ENCODE measurements at regions not wholly inside any gene's neighbourhood (a gene's known extent, or its start where the extent isn't known, plus 50 kb on each side); places are given as distances from the start of the nearest gene placed in this dataset.
"Not testable (repeated sequence)": the region's sequence is repeated elsewhere in the genome, so short reads cannot be mapped to it uniquely, and the experiment has no call there.

- DNase-seq (ENCODE audit: low read depth), result no peak
- in situ Hi-C loops (cut with HindIII; ENCODE audit: low pct_unique_long_range_greater_than_20kb, low sequenced_read_pairs), result no loop called here
Measured at GRCh38 chr7:145106001-145106400, 270.1 kb upstream of the TPK1 start.

DNA sequence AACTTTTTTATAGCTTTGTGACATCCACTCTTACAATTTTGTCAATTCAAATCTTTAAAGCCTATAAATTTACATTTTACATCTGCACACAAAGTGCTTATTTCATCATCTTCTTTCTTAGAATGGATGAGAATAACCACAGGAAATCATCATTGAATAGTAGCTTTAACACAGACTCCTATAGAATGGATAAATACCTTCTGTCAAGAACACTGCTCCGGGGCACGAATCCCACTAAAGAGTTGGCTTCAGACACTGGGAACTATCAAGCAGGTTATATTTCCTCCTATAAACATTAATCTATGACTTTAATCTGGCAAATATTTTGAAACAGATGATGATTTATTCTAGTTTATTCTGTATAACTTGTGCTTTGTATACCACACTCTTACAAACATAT is 269.7 kb upstream of the TPK1 start:
- no peak for DNase-seq (ENCODE audit: low read depth)
- in situ Hi-C loops (cut with HindIII; ENCODE audit: low pct_unique_long_range_greater_than_20kb, low sequenced_read_pairs), result no loop called here

- in situ Hi-C loops (cut with HindIII; ENCODE audit: low pct_unique_long_range_greater_than_20kb, low sequenced_read_pairs), result no loop called here
- no peak for DNase-seq (ENCODE audit: low read depth)
Measured at GRCh38 chr7:145104400-145104799, 268.5 kb upstream of the TPK1 start.

DNA sequence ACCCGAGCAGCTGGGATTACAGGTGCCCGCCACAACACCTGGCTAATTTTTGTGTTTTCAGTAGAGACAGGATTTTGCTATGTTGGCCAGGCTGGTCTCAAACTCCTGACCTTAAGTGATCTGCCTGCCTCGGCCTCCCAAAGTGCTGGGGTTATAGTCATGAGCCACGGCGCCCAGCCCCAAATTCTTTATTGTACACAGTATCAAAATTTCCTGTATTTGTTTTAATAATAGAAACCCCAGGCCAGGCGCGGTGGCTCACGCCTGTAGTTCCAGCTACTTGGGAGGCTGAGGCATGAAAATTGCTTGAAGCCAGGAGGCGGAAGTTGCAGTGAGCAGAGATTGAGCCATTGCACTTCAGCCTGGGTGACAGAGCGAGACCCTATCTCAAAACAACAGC is 266.3 kb upstream of the TPK1 start:
- DNase-seq (ENCODE audit: low read depth); in situ Hi-C loops (cut with HindIII; ENCODE audit: low pct_unique_long_range_greater_than_20kb, low sequenced_read_pairs): not testable (repeated sequence)

DNA sequence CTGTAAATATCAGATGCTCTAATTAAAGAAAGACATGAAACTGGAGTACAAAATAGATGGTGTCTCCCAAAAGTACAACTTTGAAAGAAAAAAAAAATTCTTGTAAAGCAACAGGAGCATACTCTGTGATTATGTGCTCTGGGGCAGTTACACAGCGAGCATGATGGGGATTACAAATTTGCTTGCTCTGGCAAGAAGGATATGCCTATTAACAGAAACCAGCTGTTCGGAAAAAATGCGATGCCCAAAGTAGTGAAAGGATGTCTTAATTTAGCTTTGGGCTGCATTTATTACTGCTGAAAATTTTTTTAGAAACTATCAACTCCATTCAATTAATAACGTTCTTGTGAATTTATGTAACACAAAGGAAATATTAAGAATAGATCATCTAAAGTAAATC is 256.9 kb upstream of the TPK1 start:
- no peak for DNase-seq (ENCODE audit: low read depth)
- in situ Hi-C loops (cut with HindIII; ENCODE audit: low pct_unique_long_range_greater_than_20kb, low sequenced_read_pairs), result no loop called here

DNA sequence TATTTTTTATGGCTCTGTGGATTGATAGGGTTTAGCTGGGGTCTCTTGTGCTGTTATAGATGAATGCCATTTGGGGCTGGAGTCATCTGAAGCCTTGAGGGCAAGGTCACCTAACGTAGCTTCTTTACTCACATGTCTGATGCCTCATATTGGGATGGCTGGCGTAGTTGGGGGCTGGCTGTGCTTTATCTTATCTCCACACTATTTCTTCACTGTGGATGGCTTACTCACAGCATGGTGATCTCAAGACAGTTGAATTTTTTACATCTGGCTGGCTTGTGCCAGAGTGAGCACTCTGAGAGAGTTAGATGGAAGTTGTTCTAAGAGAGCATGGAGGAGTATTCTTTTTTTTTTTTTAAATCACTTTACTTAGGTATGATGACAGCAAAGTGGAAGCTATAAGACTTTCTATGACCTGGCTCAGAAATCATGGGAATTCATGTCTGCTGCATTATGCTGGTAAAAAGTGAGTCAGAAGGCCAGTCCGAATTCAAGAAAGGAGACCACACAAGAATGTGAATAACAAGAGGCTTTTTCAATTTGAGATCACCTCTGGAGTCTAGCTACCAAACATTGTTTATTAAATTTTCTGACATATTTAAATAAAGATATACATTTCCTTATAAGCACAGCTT is 252.4 kb upstream of the TPK1 start:
- DNase-seq (ENCODE audit: low read depth), result no peak
- in situ Hi-C loops (cut with HindIII; ENCODE audit: low pct_unique_long_range_greater_than_20kb, low sequenced_read_pairs), result no loop called here

- DNase-seq (ENCODE audit: low read depth), result no peak
- in situ Hi-C loops (cut with HindIII; ENCODE audit: low pct_unique_long_range_greater_than_20kb, low sequenced_read_pairs), result no loop called here
Measured at GRCh38 chr7:145082366-145083161, 246.7 kb upstream of the TPK1 start.

- in situ Hi-C loops (cut with HindIII; ENCODE audit: low pct_unique_long_range_greater_than_20kb, low sequenced_read_pairs), result no loop called here
- DNase-seq (ENCODE audit: low read depth), result no peak
Measured at GRCh38 chr7:145065473-145065872, 229.6 kb upstream of the TPK1 start.

DNA sequence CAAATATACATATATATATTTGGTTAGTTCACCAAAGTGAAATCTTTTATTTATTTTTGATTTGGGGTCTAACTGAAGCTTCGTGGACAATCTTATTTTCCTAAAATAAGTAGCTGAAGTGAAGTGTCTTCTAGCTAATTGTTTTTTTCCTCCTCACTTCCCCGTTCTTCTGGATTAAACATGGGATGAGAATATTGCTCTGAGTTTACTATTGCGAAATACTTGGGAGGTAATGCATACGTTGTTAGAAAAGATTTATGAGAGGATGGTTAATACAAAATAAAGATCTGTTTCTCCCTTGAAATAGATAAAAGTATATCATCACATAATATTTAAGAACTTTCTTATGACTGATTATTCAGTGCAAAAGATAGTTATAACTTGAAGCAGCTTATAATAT is 228.3 kb upstream of the TPK1 start:
- in situ Hi-C loops (cut with HindIII; ENCODE audit: low pct_unique_long_range_greater_than_20kb, low sequenced_read_pairs), result no loop called here
- no peak for DNase-seq (ENCODE audit: low read depth)

DNA sequence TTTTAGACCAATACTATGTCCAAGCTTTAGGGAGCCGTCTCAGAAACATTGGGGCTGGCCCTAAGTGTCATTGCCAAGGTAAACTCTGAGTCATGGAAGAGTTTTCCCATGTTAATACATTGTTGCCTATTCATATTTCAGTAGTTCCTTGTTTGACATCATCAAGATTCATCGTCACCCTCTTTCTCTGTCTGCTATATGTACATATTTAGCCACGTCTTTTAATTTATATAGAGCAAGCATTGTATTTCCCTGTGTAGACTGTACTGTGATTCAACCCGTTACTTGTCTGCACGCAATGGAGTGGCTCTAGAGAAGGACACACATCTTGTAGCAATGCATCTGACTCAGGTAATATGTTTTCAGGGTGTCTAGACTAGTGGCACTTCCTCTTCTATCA is 217.9 kb upstream of the TPK1 start:
- in situ Hi-C loops (cut with HindIII; ENCODE audit: low pct_unique_long_range_greater_than_20kb, low sequenced_read_pairs), result no loop called here
- DNase-seq (ENCODE audit: low read depth), result no peak

GRCh38 chr7:145050415-145050814 is 214.6 kb upstream of the TPK1 start:
- in situ Hi-C loops (cut with HindIII; ENCODE audit: low pct_unique_long_range_greater_than_20kb, low sequenced_read_pairs), result no loop called here

GRCh38 chr7:145036604-145037405 is 201.0 kb upstream of the TPK1 start:
- in situ Hi-C loops (cut with HindIII; ENCODE audit: low pct_unique_long_range_greater_than_20kb, low sequenced_read_pairs), result no loop called here
- DNase-seq (ENCODE audit: low read depth), result peak; percentile 19

More at GRCh38 chr7:145050415-145050814, 214.6 kb upstream of the TPK1 start:
- DNase-seq (ENCODE audit: low read depth), result no peak

GRCh38 chr7:145031162-145031561 is 195.3 kb upstream of the TPK1 start:
- in situ Hi-C loops (cut with HindIII; ENCODE audit: low pct_unique_long_range_greater_than_20kb, low sequenced_read_pairs), result no loop called here
- DNase-seq (ENCODE audit: low read depth), result no peak

GRCh38 chr7:145030754-145031153 is 194.9 kb upstream of the TPK1 start:
- in situ Hi-C loops (cut with HindIII; ENCODE audit: low pct_unique_long_range_greater_than_20kb, low sequenced_read_pairs), result no loop called here

DNA sequence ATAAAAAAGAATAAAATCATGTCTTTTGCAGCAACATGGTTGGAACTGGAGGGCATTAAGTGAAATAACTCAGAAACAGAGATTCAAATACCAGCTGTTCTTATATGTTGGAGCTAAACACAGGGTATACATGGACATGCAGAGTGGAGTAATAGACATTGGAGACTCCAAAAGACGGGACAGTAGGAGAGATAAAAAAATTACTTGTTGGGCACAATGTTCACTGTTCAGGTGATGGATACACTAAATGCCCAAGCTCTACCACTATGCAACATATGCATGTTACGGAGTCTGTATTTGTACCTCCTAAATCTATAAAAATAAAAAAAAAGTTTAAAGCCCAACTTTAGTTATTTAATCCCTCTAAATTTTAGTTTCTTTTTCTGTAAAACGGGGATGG is 184.6 kb upstream of the TPK1 start:
- no peak for DNase-seq (ENCODE audit: low read depth)
- in situ Hi-C loops (cut with HindIII; ENCODE audit: low pct_unique_long_range_greater_than_20kb, low sequenced_read_pairs), result no loop called here

More at GRCh38 chr7:145030754-145031153, 194.9 kb upstream of the TPK1 start:
- no peak for DNase-seq (ENCODE audit: low read depth)

GRCh38 chr7:145016068-145016467 is 180.2 kb upstream of the TPK1 start:
- in situ Hi-C loops (cut with HindIII; ENCODE audit: low pct_unique_long_range_greater_than_20kb, low sequenced_read_pairs), result no loop called here
- DNase-seq (ENCODE audit: low read depth), result no peak

DNA sequence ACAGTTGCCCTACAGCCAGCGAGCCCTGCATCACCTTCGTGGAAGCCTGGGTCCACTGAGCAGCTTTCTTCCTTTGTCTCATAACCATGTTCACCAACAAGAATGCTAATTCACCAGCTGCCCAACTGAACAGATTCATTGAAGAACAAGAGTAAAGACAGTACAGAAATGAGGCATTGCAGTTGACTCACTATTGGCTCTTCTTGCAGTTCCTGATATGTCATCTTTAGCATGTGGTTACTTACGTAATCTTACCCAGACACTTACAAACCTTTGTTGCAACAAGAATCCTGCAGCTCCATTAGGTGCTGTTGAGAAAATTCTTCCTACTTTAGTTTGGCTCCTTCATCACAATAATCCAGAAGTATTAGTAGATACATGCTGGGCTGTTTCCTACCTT is 174.0 kb upstream of the TPK1 start:
- no peak for DNase-seq (ENCODE audit: low read depth)
- in situ Hi-C loops (cut with HindIII; ENCODE audit: low pct_unique_long_range_greater_than_20kb, low sequenced_read_pairs), result no loop called here

DNA sequence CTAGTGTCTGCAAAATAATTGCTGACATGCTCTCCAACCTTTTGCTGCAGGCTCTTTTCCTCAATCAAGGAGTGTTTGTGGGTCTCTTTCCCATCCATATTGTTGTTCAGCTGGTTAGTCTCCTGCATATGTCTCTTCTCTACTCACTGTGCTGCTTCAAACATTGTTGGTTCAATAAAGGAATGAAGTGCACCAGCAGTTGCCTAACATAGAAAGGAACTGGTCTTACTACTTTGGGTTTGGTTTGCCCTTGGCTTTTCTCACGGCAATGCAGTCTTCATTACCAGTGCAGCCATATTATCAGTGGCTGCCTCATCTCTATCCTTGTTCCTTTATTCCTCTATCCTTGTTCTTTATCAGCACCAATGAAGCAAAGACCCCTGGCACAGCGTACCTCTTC is 169.7 kb upstream of the TPK1 start:
- in situ Hi-C loops (cut with HindIII; ENCODE audit: low pct_unique_long_range_greater_than_20kb, low sequenced_read_pairs), result no loop called here

DNA sequence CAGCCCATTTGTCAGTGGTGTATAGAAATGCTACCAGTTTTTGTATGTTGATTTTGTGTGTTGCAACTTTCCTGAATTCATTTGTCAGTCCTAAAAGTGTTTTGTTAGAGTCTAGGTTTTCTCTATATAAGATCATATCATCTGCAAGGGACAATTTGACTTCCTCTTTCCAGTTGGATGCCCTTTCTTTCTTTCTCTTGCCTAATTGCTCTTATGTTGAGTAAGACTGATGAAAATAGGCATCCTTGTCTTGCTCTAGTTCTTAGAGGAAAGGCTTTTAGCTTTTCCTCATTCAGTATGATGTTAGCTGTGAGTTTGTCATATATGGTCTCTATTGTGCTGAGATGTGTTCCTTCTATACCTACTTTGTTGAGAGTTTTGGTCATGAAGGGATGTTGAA is 161.7 kb upstream of the TPK1 start:
- no peak for DNase-seq (ENCODE audit: low read depth)
- in situ Hi-C loops (cut with HindIII; ENCODE audit: low pct_unique_long_range_greater_than_20kb, low sequenced_read_pairs), result no loop called here

More for the DNA sequence above, 169.7 kb upstream of the TPK1 start:
- DNase-seq (ENCODE audit: low read depth), result no peak
